Esophagus muscularis mucosa (tissue), 4 donors: ENCODE measurements at regions not wholly inside any gene's neighbourhood (a gene's known extent, or its start where the extent isn't known, plus 50 kb on each side); places are given as distances from the start of the nearest gene placed in this dataset.

Experiments
- DNase-seq: peaks from one replicate; pipeline ENCODE4 v3.0.0-alpha.2; 2017; ENCODE audit errors: extremely low spot score
- H3K27ac ChIP-seq, 4 donors: fragments of 200-600 bp; sonication (generic); replicated peaks in 1 of 4; 1 replicate in 3 of 4; 2 replicates in 1 of 4; pipeline ENCODE4 v1.5.1; 2016 to 2019; ENCODE audit warnings: mild to moderate bottlenecking in 1 of 4
- H3K27me3 ChIP-seq, 4 donors: fragments of 200-600 bp; sonication (generic); one replicate each; pipeline versions ENCODE4 v1.5.1 to v1.6.0; 2016 to 2019
- H3K36me3 ChIP-seq, 4 donors: fragments of 200-600 bp; sonication (generic); one replicate each; pipeline ENCODE4 v1.5.1; 2016 to 2019
- H3K4me1 ChIP-seq, 4 donors: fragments of 200-600 bp; sonication (generic); one replicate each; pipeline ENCODE4 v1.5.1; 2016 to 2019
- H3K4me3 ChIP-seq, 4 donors: fragments of 200-600 bp; sonication (generic); 1 replicate in 2 of 4; 2 replicates in 2 of 4; pipeline ENCODE4 v1.5.1; 2016 to 2019; ENCODE audit warnings: mild to moderate bottlenecking in 4 of 4, moderate library complexity in 1 of 4
- H3K9me3 ChIP-seq, 4 donors: fragments of 200-600 bp; sonication (generic); 1 replicate in 3 of 4; 2 replicates in 1 of 4; pipeline ENCODE4 v1.5.1; 2016 to 2019
- EP300 ChIP-seq: sonication (generic); formaldehyde crosslinking; IDR thresholded peaks from one replicate; pipeline ENCODE4 v1.6.1; 2017; ENCODE audit warnings: antibody characterized with exemption
- POLR2A ChIP-seq: fragments of 450-650 bp; IDR thresholded peaks from one replicate; pipeline ENCODE4 v1.6.1; 2017; ENCODE audit warnings: antibody characterized with exemption, moderate library complexity, mild to moderate bottlenecking, low read depth
- POLR2AphosphoS5 ChIP-seq, 2 donors: sonication (generic); formaldehyde crosslinking; IDR thresholded peaks; one replicate each; pipeline ENCODE4 v1.6.1; 2017; ENCODE audit warnings: antibody characterized with exemption in 2 of 2
- WGBS: methylation state at CpG from one replicate; pipeline ENCODE4 v1.1.5; 2018; 5-methylcytosine and 5-hydroxymethylcytosine counted together
- intact Hi-C: fragments of 100-400 bp; cut with DNase I; formaldehyde crosslinking; loops from one replicate; pipeline ENCODE4 v1.15.1; 2023
- TF ChIP-seq, protein P1 (sequence below), 3 experiments: fragments of 200-600 bp in 2 of 3; fragments of 450-650 bp in 1 of 3; sonication (generic) in 2 of 3; IDR thresholded peaks; one replicate each; pipeline ENCODE4 v1.5.1; 2017 to 2019; ENCODE audit warnings: antibody characterized with exemption in 3 of 3, mild to moderate bottlenecking in 2 of 3, moderate library complexity in 1 of 3

DNA sequence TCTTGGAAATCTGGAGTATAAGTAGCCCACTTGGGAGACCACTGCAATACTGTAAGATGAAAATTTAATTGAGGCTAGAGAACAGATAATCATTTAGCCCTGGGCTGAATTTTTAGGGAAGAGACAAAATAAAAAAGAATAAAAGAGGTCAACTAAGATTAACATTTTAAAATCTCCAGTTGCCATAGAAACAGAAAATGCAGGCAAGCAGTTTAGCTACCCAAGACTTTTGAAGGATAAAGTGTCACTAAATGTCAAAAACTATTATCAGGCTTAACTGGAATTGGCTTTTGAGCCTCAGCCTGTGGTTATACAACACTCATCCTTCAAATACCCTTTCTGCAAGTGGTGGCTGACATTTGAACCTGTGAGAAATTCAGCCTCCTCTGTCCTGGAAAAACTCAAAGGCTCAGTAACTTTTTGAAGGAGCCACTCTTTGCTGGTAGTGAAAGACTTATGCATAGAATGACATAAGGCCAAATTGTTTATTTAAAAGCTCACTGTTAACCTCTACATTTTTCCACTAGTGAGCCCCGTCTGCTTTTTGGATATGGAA lies 220.7 kb upstream of the KCNJ16 start:
- Histone ChIP-seq H3K27me3 (no peaks in the 10 kb centered on the region), H3K27ac (no peak overlapping the region), H3K9me3 (peaks cover 0 to 17% (median 4%) of the 10 kb centered on the region in 4 donors), H3K36me3 (no peaks in the 10 kb centered on the region), H3K4me3 (no peak overlapping the region), H3K4me1 (peaks cover 0 to 9% (median 5%) of the 10 kb centered on the region in 4 donors)
- TF ChIP-seq POLR2A (no peak), POLR2AphosphoS5 (IDR thresholded peaks at IDR 0.05) (no peak), EP300 (no peak)
- 32% methylated on average over 1 of the region's 1 CpG for WGBS
- intact Hi-C loops, result no loop called here
- no peak for DNase-seq

DNA sequence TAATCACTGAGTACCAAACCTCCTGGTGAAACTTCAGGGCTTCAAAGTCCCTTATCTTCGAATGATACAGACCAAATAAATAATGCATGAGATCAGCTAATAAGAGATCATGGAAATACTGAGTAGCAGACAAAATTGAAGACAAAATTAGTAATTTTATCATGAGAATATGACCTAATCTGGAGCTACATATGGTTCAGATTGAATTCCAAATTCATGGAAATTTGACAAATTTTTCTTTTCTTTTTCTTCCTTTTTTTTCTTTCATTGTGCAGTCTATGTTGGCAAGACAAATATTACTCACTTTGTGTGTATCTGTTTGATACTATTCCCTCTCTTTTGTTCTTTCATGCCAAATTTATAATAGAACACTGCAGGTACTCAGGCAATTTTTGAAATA lies 218.1 kb upstream of the KCNJ16 start:
- Histone ChIP-seq H3K4me1 (peaks cover 0 to 9% (median 5%) of the 10 kb centered on the region in 4 donors), H3K27ac (no peak overlapping the region), H3K4me3 (no peak overlapping the region), H3K9me3 (peaks cover 0 to 23% (median 10%) of the 10 kb centered on the region in 4 donors), H3K36me3 (no peaks in the 10 kb centered on the region), H3K27me3 (no peaks in the 10 kb centered on the region)
- intact Hi-C loops, result no loop called here
- WGBS, result 73% methylated on average over 1 of the region's 1 CpG
- no peak for TF ChIP-seq EP300
- TF ChIP-seq, protein P1, sequence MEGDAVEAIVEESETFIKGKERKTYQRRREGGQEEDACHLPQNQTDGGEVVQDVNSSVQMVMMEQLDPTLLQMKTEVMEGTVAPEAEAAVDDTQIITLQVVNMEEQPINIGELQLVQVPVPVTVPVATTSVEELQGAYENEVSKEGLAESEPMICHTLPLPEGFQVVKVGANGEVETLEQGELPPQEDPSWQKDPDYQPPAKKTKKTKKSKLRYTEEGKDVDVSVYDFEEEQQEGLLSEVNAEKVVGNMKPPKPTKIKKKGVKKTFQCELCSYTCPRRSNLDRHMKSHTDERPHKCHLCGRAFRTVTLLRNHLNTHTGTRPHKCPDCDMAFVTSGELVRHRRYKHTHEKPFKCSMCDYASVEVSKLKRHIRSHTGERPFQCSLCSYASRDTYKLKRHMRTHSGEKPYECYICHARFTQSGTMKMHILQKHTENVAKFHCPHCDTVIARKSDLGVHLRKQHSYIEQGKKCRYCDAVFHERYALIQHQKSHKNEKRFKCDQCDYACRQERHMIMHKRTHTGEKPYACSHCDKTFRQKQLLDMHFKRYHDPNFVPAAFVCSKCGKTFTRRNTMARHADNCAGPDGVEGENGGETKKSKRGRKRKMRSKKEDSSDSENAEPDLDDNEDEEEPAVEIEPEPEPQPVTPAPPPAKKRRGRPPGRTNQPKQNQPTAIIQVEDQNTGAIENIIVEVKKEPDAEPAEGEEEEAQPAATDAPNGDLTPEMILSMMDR (IDR thresholded peaks at IDR 0.05), result no peak
- TF ChIP-seq POLR2A, result no peak
- no peak for TF ChIP-seq POLR2AphosphoS5 (IDR thresholded peaks at IDR 0.05)
- no peak for DNase-seq

DNA sequence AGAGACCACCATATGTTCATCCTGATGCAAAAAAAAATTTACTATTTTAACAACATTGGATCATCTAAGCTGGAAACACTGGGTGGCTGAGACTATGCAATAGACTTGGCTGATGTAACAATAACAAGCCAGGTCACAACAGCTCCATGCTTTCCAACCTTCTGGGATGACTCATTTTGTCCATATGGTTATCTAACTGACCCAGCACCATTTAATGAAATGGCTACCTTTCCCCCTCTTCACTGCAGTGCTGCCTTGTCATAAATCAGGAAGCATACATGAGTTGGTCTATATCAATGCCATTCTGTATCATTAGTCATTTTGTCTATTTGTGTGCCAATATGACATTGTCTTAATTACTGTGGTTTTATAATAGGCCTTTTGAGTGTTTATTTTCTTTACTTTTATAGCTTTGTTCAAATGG lies 217.6 kb upstream of the KCNJ16 start:
- no peak overlapping the region for H3K27ac ChIP-seq
- H3K4me1 ChIP-seq, result peaks cover 0 to 9% (median 5%) of the 10 kb centered on the region in 4 donors
- peaks cover 0 to 23% (median 10%) of the 10 kb centered on the region in 4 donors for H3K9me3 ChIP-seq
- no peak overlapping the region for H3K4me3 ChIP-seq
- no peak for TF ChIP-seq POLR2A
- no peak for TF ChIP-seq EP300
- TF ChIP-seq POLR2AphosphoS5 (IDR thresholded peaks at IDR 0.05), result no peak
- TF ChIP-seq, protein P1 (IDR thresholded peaks at IDR 0.05), result no peak
- H3K36me3 ChIP-seq, result no peaks in the 10 kb centered on the region
- DNase-seq, result no peak
- H3K27me3 ChIP-seq, result no peaks in the 10 kb centered on the region
- intact Hi-C loops, result no loop called here

DNA sequence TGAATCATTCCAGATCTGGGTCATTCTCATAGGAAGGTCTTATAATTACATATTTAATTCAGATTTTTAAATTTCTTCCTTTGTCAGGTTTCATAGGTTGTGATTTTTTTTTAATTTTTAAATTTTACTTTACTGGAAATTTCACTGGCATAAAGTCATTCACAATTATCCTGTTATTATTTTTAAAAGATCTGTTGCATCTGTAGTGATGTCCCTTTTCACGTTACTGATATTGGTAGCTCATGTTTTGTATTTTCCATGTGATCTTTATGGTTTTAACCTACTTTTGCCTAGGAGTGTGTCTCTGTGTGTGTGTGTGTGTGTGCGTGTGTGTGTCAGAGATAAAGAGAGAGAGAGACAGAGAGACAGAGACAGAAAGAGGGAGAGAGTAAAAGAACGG lies 216.6 kb upstream of the KCNJ16 start:
- peaks cover 0 to 7% (median 5%) of the 10 kb centered on the region in 4 donors for H3K4me1 ChIP-seq
- no peaks in the 10 kb centered on the region for H3K36me3 ChIP-seq
- WGBS, result 61% methylated on average over 3 of the region's 3 CpGs
- DNase-seq, result no peak
- no peak overlapping the region for H3K4me3 ChIP-seq
- H3K9me3 ChIP-seq, result peaks cover 0 to 23% (median 10%) of the 10 kb centered on the region in 4 donors
- intact Hi-C loops, result no loop called here
- no peak overlapping the region for H3K27ac ChIP-seq
- TF ChIP-seq, protein P1 (IDR thresholded peaks at IDR 0.05), result no peak
- TF ChIP-seq POLR2AphosphoS5 (IDR thresholded peaks at IDR 0.05), result no peak
- TF ChIP-seq EP300, result no peak
- no peak for TF ChIP-seq POLR2A
- no peaks in the 10 kb centered on the region for H3K27me3 ChIP-seq

DNA sequence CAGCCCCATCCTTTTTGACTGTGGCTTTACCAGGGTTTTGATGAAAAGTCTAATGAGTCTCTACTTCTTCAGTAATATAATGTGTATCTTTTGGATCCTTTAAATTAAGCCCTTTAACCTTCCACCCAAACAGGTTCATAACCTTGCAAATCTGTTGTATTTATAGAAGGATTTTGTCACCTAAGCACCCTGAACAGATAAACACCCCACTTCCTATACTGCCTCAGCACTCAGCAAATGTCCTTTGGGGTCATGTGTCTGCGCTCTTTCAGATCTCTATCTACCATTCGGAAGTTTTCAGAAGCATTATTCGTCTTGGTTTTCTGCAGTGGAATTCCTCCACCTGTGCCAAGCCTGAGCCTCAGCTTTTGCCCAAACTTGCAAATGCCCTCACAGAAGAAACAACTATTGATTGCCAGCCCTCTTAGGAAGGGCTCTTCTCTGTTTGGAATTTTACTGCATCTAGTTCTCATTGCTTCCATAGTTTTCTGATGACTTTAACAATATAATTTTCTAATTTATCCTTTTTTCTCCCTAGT lies 214.8 kb upstream of the KCNJ16 start:
- intact Hi-C loops, result no loop called here
- WGBS, result 79% methylated on average over 3 of the region's 3 CpGs
- H3K9me3 ChIP-seq, result peaks cover 0 to 23% (median 10%) of the 10 kb centered on the region in 4 donors
- no peak overlapping the region for H3K27ac ChIP-seq
- no peak overlapping the region for H3K4me3 ChIP-seq
- no peaks in the 10 kb centered on the region for H3K4me1 ChIP-seq
- no peak for TF ChIP-seq POLR2AphosphoS5 (IDR thresholded peaks at IDR 0.05)
- no peak for TF ChIP-seq POLR2A
- no peak for TF ChIP-seq EP300
- TF ChIP-seq, protein P1 (IDR thresholded peaks at IDR 0.05), result no peak
- no peaks in the 10 kb centered on the region for H3K27me3 ChIP-seq
- no peaks in the 10 kb centered on the region for H3K36me3 ChIP-seq
- DNase-seq, result no peak
